HG03095 (cell line): ENCODE measurements at regions not wholly inside any gene's neighbourhood (a gene's known extent, or its start where the extent isn't known, plus 50 kb on each side); places are given as distances from the start of the nearest gene placed in this dataset.

Experiments used
- ATAC-seq: cut with Tn5 transposase; IDR thresholded peaks from one replicate; pipeline ENCODE4 v1.9.1; 2021; ENCODE audit warnings: moderate library complexity; ENCODE audit not compliant: unreplicated experiment

- no peak for ATAC-seq
Observed at GRCh38 chr5:71939452-71940230, 167.6 kb upstream of the MAP1B start.

DNA sequence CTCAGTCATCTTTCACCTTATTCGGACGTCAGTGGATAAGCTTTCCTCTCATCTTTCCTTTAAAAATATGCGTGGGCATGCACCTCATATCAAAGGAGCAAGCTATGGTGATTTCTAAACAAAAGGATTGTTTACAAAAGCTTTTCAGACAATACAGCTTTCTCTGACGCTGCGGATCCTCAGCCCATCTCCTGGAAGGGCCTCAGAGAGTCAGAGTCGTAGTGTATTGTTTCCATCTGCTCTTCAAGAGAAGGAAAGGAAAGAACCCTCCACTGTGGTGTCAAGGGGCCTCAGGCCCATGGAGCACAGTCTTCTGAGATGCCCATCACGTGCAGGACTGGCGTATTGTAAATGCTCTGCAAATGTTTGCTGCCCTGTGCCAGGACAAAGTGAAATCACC is 163.4 kb upstream of the MAP1B start:
- no peak for ATAC-seq

GRCh38 chr5:71945436-71945835 is 161.8 kb upstream of the MAP1B start:
- no peak for ATAC-seq

DNA sequence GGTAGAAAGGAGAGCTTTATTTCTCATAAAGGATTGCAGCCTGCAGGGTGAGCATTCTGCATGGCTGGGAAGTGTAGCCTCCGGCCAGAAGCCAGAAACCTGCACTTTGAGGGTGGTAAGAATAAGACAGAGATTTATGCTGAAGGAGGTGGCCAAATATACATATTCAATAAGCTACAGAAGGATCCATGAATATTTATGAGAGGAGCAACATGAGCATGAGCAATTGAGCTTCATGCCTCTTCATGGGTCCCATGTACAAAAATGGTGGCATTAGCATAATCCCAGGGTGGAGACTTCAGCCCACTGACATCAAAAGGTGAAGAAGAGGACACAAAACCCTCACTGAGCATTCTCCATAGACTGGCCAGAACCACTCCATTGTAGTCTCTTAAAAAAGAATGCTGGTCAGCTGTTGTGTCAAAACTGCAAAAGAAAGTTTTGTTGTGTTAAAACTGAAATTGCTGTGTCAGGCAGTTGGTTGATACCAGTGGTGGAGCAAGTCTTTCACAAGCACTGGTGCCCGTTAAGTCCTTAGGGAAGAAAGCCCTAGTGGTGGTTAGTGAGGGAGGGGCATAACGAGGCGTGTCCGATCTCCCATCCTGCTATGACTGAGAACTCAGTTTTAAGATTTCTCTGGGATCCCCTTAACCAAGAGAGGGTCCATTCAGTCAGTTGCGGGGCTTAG is 160.8 kb upstream of the MAP1B start:
- ATAC-seq = no peak

GRCh38 chr5:71948206-71948605 is 159.1 kb upstream of the MAP1B start:
- no peak for ATAC-seq

GRCh38 chr5:71949772-71950171 is 157.5 kb upstream of the MAP1B start:
- no peak for ATAC-seq

DNA sequence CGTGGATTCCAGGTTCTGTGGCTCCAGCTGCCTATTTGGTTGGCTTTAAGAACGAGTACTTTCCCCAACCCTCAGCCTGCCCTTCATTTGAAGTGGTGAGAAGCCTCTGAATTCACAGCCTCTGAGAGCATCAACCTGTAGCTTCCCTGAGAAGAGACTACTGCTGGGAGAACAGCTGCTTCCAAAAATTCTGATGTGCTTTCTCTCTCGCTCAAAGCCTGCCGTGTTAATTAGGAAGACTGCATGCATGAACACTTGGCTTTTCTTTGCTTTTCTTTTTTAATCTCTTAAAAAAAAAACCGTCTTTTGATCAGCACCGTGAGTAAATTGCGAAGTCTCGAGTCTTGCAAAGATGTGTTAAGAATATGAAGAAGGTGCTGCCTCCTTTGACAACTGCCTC is 153.4 kb upstream of the MAP1B start:
- ATAC-seq = no peak

- no peak for ATAC-seq
Observed at GRCh38 chr5:71954329-71954728, 152.9 kb upstream of the MAP1B start.

- no peak for ATAC-seq
Observed at GRCh38 chr5:71955723-71956122, 151.6 kb upstream of the MAP1B start.

GRCh38 chr5:71957292-71957898 is 149.9 kb upstream of the MAP1B start:
- no peak for ATAC-seq

GRCh38 chr5:71960195-71960594 is 147.1 kb upstream of the MAP1B start:
- no peak for ATAC-seq

GRCh38 chr5:71961786-71962185 is 145.5 kb upstream of the MAP1B start:
- no peak for ATAC-seq

- ATAC-seq = no peak
Observed at GRCh38 chr5:71969460-71969859, 137.8 kb upstream of the MAP1B start.

DNA sequence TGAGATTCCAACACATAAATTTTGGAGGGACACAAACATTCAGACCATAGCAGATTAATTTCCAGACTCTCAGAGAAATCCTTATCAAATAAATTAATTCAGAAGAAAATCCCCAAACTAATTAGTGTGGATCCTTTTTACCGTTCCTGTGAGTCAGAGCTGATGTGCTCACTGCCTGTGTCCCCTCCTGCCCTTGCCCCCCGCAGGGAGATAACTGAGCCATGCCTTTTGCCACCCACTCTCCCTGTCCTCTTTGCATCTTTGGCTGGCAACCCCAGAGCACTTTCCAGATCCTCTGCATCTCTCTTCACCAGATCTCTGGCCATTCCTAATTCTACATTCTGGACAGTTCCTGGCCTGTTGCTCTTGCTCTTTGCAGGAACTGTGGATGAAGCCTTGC is 135.4 kb upstream of the MAP1B start:
- ATAC-seq = no peak

DNA sequence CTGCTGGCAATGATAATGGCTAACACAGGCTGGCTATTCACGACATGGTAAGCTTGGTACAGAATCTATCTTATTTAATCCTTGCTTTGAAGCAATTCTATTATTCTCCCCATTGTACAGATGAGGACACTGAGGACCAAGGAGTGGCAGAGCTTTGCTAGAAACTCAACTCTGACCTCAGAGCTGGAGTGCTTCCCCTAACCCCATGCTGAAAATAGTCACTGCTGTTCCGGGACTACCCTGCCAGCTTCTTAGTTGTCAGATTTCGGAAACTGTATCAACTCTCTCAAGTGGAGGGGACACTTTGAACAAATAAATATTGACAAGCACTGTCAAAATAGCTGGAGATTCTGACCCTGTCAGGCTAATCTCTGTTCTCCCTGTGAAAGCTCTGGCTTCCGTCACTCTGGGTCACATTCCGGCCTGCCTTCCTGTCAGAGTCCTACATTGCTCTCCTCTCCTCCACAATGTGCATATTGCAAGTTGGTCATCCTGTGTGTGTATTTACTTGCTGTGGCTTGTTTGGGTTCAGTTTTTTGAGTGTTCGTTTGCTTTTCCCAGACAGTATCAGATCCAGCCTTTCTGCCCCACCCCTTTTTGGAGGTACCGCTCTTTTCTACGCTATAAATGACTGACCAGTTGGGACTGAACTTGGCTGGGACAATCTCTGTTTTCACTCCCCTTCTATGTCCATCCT is 134.3 kb upstream of the MAP1B start:
- ATAC-seq = no peak

- ATAC-seq = no peak
Observed at GRCh38 chr5:71973563-71973962, 133.7 kb upstream of the MAP1B start.

- ATAC-seq = no peak
Observed at GRCh38 chr5:71974165-71974564, 133.1 kb upstream of the MAP1B start.

DNA sequence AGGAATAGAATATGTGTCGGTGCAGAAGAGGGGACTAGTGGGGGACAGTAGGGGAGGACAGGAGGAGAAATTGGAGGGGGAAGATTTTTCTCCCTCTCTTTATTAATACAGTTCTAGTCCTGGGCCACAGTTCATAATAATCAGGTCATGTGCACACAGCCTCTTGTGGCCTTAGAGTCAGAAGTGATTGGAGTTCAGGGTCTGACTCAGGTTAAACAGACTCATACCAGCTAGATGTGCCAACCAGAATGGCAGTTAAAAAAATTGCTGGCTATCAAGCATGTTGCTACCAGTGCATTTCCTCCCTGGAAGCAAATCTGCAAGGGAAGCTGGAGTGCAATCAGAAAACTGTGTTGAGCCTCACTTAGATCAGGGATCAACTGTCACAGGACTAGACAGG is 132.7 kb upstream of the MAP1B start:
- no peak for ATAC-seq

GRCh38 chr5:71976449-71976848 is 130.8 kb upstream of the MAP1B start:
- ATAC-seq = no peak

- ATAC-seq = no peak
Observed at GRCh38 chr5:71977311-71977710, 130.0 kb upstream of the MAP1B start.

- ATAC-seq = no peak
Observed at GRCh38 chr5:71978216-71978615, 129.1 kb upstream of the MAP1B start.
